OCI-LY3 (cell line): ENCODE measurements at regions not wholly inside any gene's neighbourhood (a gene's known extent, or its start where the extent isn't known, plus 50 kb on each side); places are given as distances from the start of the nearest gene placed in this dataset.

Source experiments
- CTCF ChIP-seq: fragments of 200-600, 300-600 bp; sonication (generic); IDR thresholded peaks from 2 replicates; pipeline ENCODE4 v1.5.1; 2014; ENCODE audit warnings: antibody characterized with exemption, low read length, low read depth
- EZH2phosphoT487 ChIP-seq: fragments of 200-600 bp; shearing (Covaris generic); IDR thresholded peaks from 2 replicates; pipeline ENCODE4 v1.6.1; 2018; ENCODE audit warnings: antibody characterized with exemption, mixed run types, low read depth

- no peak for TF ChIP-seq CTCF
- no peak for TF ChIP-seq EZH2phosphoT487
These were observed 269.1 kb downstream of the GATA3 start for GRCh38 chr10:8323428-8324054.
